Right lobe of liver (tissue), 4 donors: ENCODE measurements at regions not wholly inside any gene's neighbourhood (a gene's known extent, or its start where the extent isn't known, plus 50 kb on each side); places are given as distances from the start of the nearest gene placed in this dataset.

Experiments
- POLR2A ChIP-seq: fragments of 450-650 bp; IDR thresholded peaks from one replicate; pipeline ENCODE4 v1.6.1; 2017; ENCODE audit warnings: antibody characterized with exemption, mild to moderate bottlenecking
- TF ChIP-seq, protein P1 (sequence below), 4 donors: fragments of 200-600 bp in 3 of 4; fragments of 450-650 bp in 1 of 4; IDR thresholded peaks; one replicate each; pipeline versions ENCODE4 v1.5.1 to v1.8.0; 2016 to 2022; ENCODE audit warnings: antibody characterized with exemption in 4 of 4, mild to moderate bottlenecking in 2 of 4
- donor health status: DM: no; HTN: no; CAD: no.
- donor health status: DM: no; HTN: no; CAD: no.
- donor health status: DM: no; HTN: yes; CAD: no.

GRCh38 chr13:99619207-99619606 lies 117.9 kb downstream of the TM9SF2 start:
- TF ChIP-seq, protein P1, sequence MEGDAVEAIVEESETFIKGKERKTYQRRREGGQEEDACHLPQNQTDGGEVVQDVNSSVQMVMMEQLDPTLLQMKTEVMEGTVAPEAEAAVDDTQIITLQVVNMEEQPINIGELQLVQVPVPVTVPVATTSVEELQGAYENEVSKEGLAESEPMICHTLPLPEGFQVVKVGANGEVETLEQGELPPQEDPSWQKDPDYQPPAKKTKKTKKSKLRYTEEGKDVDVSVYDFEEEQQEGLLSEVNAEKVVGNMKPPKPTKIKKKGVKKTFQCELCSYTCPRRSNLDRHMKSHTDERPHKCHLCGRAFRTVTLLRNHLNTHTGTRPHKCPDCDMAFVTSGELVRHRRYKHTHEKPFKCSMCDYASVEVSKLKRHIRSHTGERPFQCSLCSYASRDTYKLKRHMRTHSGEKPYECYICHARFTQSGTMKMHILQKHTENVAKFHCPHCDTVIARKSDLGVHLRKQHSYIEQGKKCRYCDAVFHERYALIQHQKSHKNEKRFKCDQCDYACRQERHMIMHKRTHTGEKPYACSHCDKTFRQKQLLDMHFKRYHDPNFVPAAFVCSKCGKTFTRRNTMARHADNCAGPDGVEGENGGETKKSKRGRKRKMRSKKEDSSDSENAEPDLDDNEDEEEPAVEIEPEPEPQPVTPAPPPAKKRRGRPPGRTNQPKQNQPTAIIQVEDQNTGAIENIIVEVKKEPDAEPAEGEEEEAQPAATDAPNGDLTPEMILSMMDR (IDR thresholded peaks at IDR 0.05), result no peak
- no peak for TF ChIP-seq POLR2A
